Spleen (tissue), 7 donors: ENCODE measurements at regions not wholly inside any gene's neighbourhood (a gene's known extent, or its start where the extent isn't known, plus 50 kb on each side); places are given as distances from the start of the nearest gene placed in this dataset.

Source experiments
- POLR2A ChIP-seq, 3 donors: fragments of 450-650 bp; IDR thresholded peaks; one replicate each; pipeline ENCODE4 v1.5.1; 2017; ENCODE audit warnings: antibody characterized with exemption in 3 of 3, mild to moderate bottlenecking in 1 of 3
- POLR2AphosphoS5 ChIP-seq, 3 donors: sonication (generic); formaldehyde crosslinking; IDR thresholded peaks; one replicate each; pipeline ENCODE4 v1.5.1; 2017; ENCODE audit warnings: antibody characterized with exemption in 3 of 3
- TF ChIP-seq, protein P1 (sequence below), 11 experiments: fragments of 200-600 bp in 7 of 11; fragments of 450-650 bp in 4 of 11; sonication (generic) in 4 of 11; IDR thresholded peaks in 8 of 11; conservative IDR thresholded peaks in 3 of 11; 1 replicate in 7 of 11; 2 replicates in 4 of 11; pipeline versions ENCODE4 v1.4.0 to v1.8.0; 2016 to 2021; ENCODE audit warnings: antibody characterized with exemption in 11 of 11, inconsistent platforms in 4 of 11, mild to moderate bottlenecking in 1 of 11
- donor health status: DM: no; HTN: no; CAD: no; lungs with moderate emphysema.
- donor health status: DM: no; HTN: no; CAD: no.
- donor health status: DM: no; HTN: no; CAD: no.

GRCh38 chr5:27571681-27572080 lies 533.3 kb upstream of the CDH9 start:
- TF ChIP-seq, protein P1, sequence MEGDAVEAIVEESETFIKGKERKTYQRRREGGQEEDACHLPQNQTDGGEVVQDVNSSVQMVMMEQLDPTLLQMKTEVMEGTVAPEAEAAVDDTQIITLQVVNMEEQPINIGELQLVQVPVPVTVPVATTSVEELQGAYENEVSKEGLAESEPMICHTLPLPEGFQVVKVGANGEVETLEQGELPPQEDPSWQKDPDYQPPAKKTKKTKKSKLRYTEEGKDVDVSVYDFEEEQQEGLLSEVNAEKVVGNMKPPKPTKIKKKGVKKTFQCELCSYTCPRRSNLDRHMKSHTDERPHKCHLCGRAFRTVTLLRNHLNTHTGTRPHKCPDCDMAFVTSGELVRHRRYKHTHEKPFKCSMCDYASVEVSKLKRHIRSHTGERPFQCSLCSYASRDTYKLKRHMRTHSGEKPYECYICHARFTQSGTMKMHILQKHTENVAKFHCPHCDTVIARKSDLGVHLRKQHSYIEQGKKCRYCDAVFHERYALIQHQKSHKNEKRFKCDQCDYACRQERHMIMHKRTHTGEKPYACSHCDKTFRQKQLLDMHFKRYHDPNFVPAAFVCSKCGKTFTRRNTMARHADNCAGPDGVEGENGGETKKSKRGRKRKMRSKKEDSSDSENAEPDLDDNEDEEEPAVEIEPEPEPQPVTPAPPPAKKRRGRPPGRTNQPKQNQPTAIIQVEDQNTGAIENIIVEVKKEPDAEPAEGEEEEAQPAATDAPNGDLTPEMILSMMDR (IDR thresholded peaks at IDR 0.05 in 8 of 11, conservative IDR thresholded peaks at IDR 0.05 in 3 of 11), result no peak
- TF ChIP-seq POLR2A (IDR thresholded peaks at IDR 0.05) (no peak), POLR2AphosphoS5 (IDR thresholded peaks at IDR 0.05) (no peak)
